ENCODE measurements at regions not wholly inside any gene's neighbourhood (a gene's known extent, or its start where the extent isn't known, plus 50 kb on each side); places are given as distances from the start of the nearest gene placed in this dataset.

DNA sequence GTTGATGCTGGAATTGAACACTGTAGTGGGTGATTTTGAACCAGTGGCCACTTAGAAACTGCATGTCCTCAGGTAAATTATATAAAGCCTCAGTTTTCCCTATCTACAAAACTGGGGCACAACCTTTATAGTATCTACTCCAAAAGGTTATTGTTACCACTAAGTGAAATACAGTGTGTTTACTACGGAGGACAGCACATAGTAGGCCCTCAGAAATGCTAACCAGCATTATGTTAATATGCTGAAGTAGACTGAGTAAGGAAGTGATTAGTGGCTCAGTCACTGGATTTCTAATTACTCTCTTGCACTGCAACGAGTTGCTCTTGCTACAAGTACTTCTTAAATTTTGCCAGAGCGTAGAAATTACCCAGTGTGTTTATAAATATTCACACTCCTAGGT, 139.5 kb downstream of the HAUS1 start:
- Histone ChIP-seq H3K36me3 (ENCODE audit: control insufficient read depth, insufficient read depth, low read length) (peaks cover 8% of the 10 kb centered on the region; the same call in 2 of the 3 replicates), H3K4me1 (replicated peaks in 1 of 2; ENCODE audit: control insufficient read depth in 2 of 2, insufficient read depth in 2 of 2, low read length in 2 of 2) (no peaks in the 10 kb centered on the region; a peak in 3 of 5 replicates), H3K9me3 (replicated peaks; ENCODE audit: control insufficient read depth, insufficient read depth, low read depth, low read length) (no peaks in the 10 kb centered on the region), H3K79me2 (ENCODE audit: control insufficient read depth, insufficient read depth, low read length) (peaks cover 44% of the 10 kb centered on the region), H3K27me3 (ENCODE audit: control insufficient read depth in 2 of 2, insufficient read depth in 2 of 2, low read length in 2 of 2) (no peaks in the 10 kb centered on the region), H3K27ac (ENCODE audit: extremely low read depth, low read depth, low read length) (no peak overlapping the region), H3K9me1 (ENCODE audit: control insufficient read depth, insufficient read depth, low read length) (peaks cover 2% of the 10 kb centered on the region), H2AFZ (ENCODE audit: low read depth, low read length) (no peak overlapping the region), H3K4me3 (no peak overlapping the region), H3K4me2 (ENCODE audit: insufficient read depth, low read length) (no peak overlapping the region), H4K20me1 (replicated peaks; ENCODE audit: control insufficient read depth, insufficient read depth, low read length) (no peaks in the 10 kb centered on the region), H3K9ac (ENCODE audit: insufficient read depth in 1 of 2, low read depth in 2 of 2, low read length in 2 of 2) (no peak overlapping the region)
- POLR2A ChIA-PET = interaction anchor here (0.8 kb wide), 1 partner anchor 860 kb away, joined by 4 read pairs; no protein-coding TSS in a partner anchor
- no peak for DNase-seq (ENCODE audit: extremely low read depth in 1 of 4, low spot score in 3 of 4)
- in situ Hi-C loops (cut with MboI) (no loop called here), intact Hi-C loops (cut with micrococcal nuclease) (no loop called here)
- FAIRE-seq = no peak
- 88% methylated on average over 3 of the region's 3 CpGs for WGBS (ENCODE audit: insufficient coverage, low coverage, missing lambda C conversion rate)
- BruUV-seq (replicated peaks) = no TSS peak
- TF ChIP-seq ZKSCAN1 (IDR thresholded peaks at IDR 0.05; ENCODE audit: low read depth, low read length) (peak; percentile 83), TFAP4 (CRISPR knock-in tag; IDR thresholded peaks at IDR 0.05; ENCODE audit: borderline replicate concordance) (no peak)
- ATAC-seq = no peak
- CTCF ChIA-PET (ENCODE audit: low intra/inter-chr PET ratio) = no interaction called here

GRCh38 chr18:46246101-46246500, 141.9 kb downstream of the HAUS1 start:
- Histone ChIP-seq H3K27me3 (ENCODE audit: control insufficient read depth in 2 of 2, insufficient read depth in 2 of 2, low read length in 2 of 2) (no peaks in the 10 kb centered on the region), H3K9me1 (ENCODE audit: control insufficient read depth, insufficient read depth, low read length) (no peaks in the 10 kb centered on the region), H3K36me3 (ENCODE audit: control insufficient read depth, insufficient read depth, low read length) (peaks cover 4% of the 10 kb centered on the region; the same call in 1 of the 3 replicates), H3K4me2 (ENCODE audit: insufficient read depth, low read length) (no peak overlapping the region), H3K27ac (ENCODE audit: extremely low read depth, low read depth, low read length) (no peak overlapping the region), H4K20me1 (replicated peaks; ENCODE audit: control insufficient read depth, insufficient read depth, low read length) (no peaks in the 10 kb centered on the region; the same call in 1 of the 2 replicates), H3K4me1 (replicated peaks in 1 of 2; ENCODE audit: control insufficient read depth in 2 of 2, insufficient read depth in 2 of 2, low read length in 2 of 2) (peaks cover 4 to 6% of the 10 kb centered on the region in 2 experiments; a peak in 3 of 5 replicates), H2AFZ (ENCODE audit: low read depth, low read length) (no peak overlapping the region), H3K9me3 (replicated peaks; ENCODE audit: control insufficient read depth, insufficient read depth, low read depth, low read length) (no peaks in the 10 kb centered on the region), H3K79me2 (ENCODE audit: control insufficient read depth, insufficient read depth, low read length) (peaks cover 39% of the 10 kb centered on the region), H3K4me3 (no peak overlapping the region), H3K9ac (ENCODE audit: insufficient read depth in 1 of 2, low read depth in 2 of 2, low read length in 2 of 2) (no peak overlapping the region)
- intact Hi-C loops (cut with micrococcal nuclease) = no loop called here
- CTCF ChIA-PET (ENCODE audit: low intra/inter-chr PET ratio) = no interaction called here
- no TSS peak for BruUV-seq (replicated peaks)
- POLR2A ChIA-PET = interaction anchor here (0.9 kb wide), 1 partner anchor 25 kb away, joined by 3 read pairs; no protein-coding TSS in a partner anchor
- in situ Hi-C loops (cut with MboI) = no loop called here
- DNase-seq (ENCODE audit: extremely low read depth in 1 of 4, low spot score in 3 of 4) (no peak), FAIRE-seq (no peak), ATAC-seq (no peak)
- 80% methylated on average over 2 of the region's 2 CpGs for WGBS (ENCODE audit: insufficient coverage, low coverage, missing lambda C conversion rate)
- TF ChIP-seq GABPA (tag; conservative IDR thresholded peaks at IDR 0.05; ENCODE audit: low read depth) = no peak
- TF ChIP-seq ZNF318 (IDR thresholded peaks at IDR 0.05; ENCODE audit: borderline replicate concordance in 1 of 2, low read depth in 1 of 2) = no peak
